Neural cell (in vitro differentiated cells): ENCODE measurements at regions not wholly inside any gene's neighbourhood (a gene's known extent, or its start where the extent isn't known, plus 50 kb on each side); places are given as distances from the start of the nearest gene placed in this dataset.

Experiments
- H2AFZ ChIP-seq: fragments of 200-600, 300-800 bp; sonication (generic), shearing (Covaris generic); 2 replicates; pipeline ENCODE4 v1.6.0; 2014; ENCODE audit warnings: low read depth, mild to moderate bottlenecking, antibody characterized with exemption, low read length, moderate library complexity
- H3F3A ChIP-seq: fragments of 200-600 bp; shearing (Covaris generic); 2 replicates; pipeline ENCODE4 v1.6.1; 2016; ENCODE audit warnings: mild to moderate bottlenecking, moderate library complexity, mixed read lengths, antibody characterized with exemption, low read length; ENCODE audit not compliant: insufficient read depth, poor library complexity, severe bottlenecking
- H3K27ac ChIP-seq: fragments of 200-600, 300-800 bp; sonication (generic), shearing (Covaris generic); 2 replicates; pipeline ENCODE4 v1.5.1; 2014; ENCODE audit warnings: mild to moderate bottlenecking, low read length, moderate library complexity
- H3K27me3 ChIP-seq: fragments of 300-800, 200-600 bp; sonication (generic), shearing (Covaris generic); 2 replicates; pipeline ENCODE4 v1.6.0; 2014; ENCODE audit warnings: mild to moderate bottlenecking, low read depth, low read length, moderate library complexity; ENCODE audit not compliant: insufficient read depth
- H3K36me3 ChIP-seq: fragments of 300-800, 200-600 bp; sonication (generic), shearing (Covaris generic); 2 replicates; pipeline ENCODE4 v1.5.1; 2014; ENCODE audit warnings: mild to moderate bottlenecking, antibody characterized with exemption, low read length, moderate library complexity; ENCODE audit not compliant: insufficient read depth
- H3K4me2 ChIP-seq: fragments of 300-800, 200-600 bp; sonication (generic), shearing (Covaris generic); 2 replicates; pipeline ENCODE4 v1.6.0; 2014; ENCODE audit warnings: mild to moderate bottlenecking, low read length
- H3K4me3 ChIP-seq: fragments of 300-800, 200-600 bp; sonication (generic), shearing (Covaris generic); 2 replicates; pipeline ENCODE4 v1.5.1; 2014; ENCODE audit warnings: mild to moderate bottlenecking, low read length, moderate library complexity
- H3K79me2 ChIP-seq: fragments of 200-600 bp; shearing (Covaris generic); replicated peaks from 2 replicates; pipeline ENCODE4 v1.6.0; 2014; ENCODE audit warnings: mild to moderate bottlenecking, low read length, moderate library complexity; ENCODE audit not compliant: insufficient read depth
- H3K9ac ChIP-seq: fragments of 300-800, 200-600 bp; sonication (generic), shearing (Covaris generic); 2 replicates; pipeline ENCODE4 v1.6.1; 2016; ENCODE audit warnings: mild to moderate bottlenecking, low read length, mixed read lengths
- H3K9me2 ChIP-seq: fragments of 200-600 bp; shearing (Covaris generic); 2 replicates; pipeline ENCODE4 v1.6.1; 2016; ENCODE audit warnings: mild to moderate bottlenecking, low read length, mixed read lengths; ENCODE audit not compliant: insufficient read depth
- H3K9me3 ChIP-seq: fragments of 200-600, 300-800 bp; sonication (generic), shearing (Covaris generic); 2 replicates; pipeline ENCODE4 v1.6.1; 2016; ENCODE audit warnings: mild to moderate bottlenecking, mixed run types, low read length, moderate library complexity, mixed read lengths
- H4K20me1 ChIP-seq: fragments of 200-600 bp; shearing (Covaris generic); 2 replicates; pipeline ENCODE4 v1.6.1; 2016; ENCODE audit warnings: mild to moderate bottlenecking, mixed run types; ENCODE audit not compliant: insufficient read depth
- CTCF ChIP-seq: fragments of 450-650 bp; IDR thresholded peaks from 2 replicates; pipeline ENCODE4 v1.5.1; 2014; ENCODE audit warnings: antibody characterized with exemption, mild to moderate bottlenecking, moderate library complexity; ENCODE audit not compliant: poor library complexity, severe bottlenecking
- EP300 ChIP-seq: fragments of 450-650 bp; conservative IDR thresholded peaks from 2 replicates; pipeline ENCODE4 v1.6.1; 2014; ENCODE audit warnings: antibody characterized with exemption, mild to moderate bottlenecking, moderate library complexity; ENCODE audit not compliant: poor library complexity, severe bottlenecking
- EZH2 ChIP-seq: fragments of 200-600, 300-800 bp; shearing (Covaris generic), sonication (generic); IDR thresholded peaks from 2 replicates; pipeline ENCODE4 v1.6.1; 2014; ENCODE audit warnings: antibody characterized with exemption, low read length, borderline replicate concordance, mild to moderate bottlenecking; ENCODE audit not compliant: insufficient read depth, poor library complexity, severe bottlenecking
- MXI1 ChIP-seq: fragments of 450-650 bp; conservative IDR thresholded peaks from 2 replicates; pipeline ENCODE4 v1.6.1; 2014; ENCODE audit warnings: antibody characterized with exemption, mild to moderate bottlenecking; ENCODE audit not compliant: poor library complexity, severe bottlenecking
- POLR2AphosphoS5 ChIP-seq: IDR thresholded peaks from 2 replicates; pipeline ENCODE4 v1.6.1; 2012
- RAD21 ChIP-seq: fragments of 450-650 bp; conservative IDR thresholded peaks from 2 replicates; pipeline ENCODE4 v1.6.1; 2014; ENCODE audit warnings: antibody characterized with exemption, mild to moderate bottlenecking, moderate library complexity
- REST ChIP-seq: IDR thresholded peaks from 2 replicates; pipeline ENCODE4 v1.6.1; 2012; ENCODE audit warnings: borderline replicate concordance
- SMC3 ChIP-seq: fragments of 450-650 bp; conservative IDR thresholded peaks from 2 replicates; pipeline ENCODE4 v1.6.1; 2014; ENCODE audit warnings: antibody characterized with exemption, mild to moderate bottlenecking, moderate library complexity; ENCODE audit not compliant: poor library complexity
- TAF1 ChIP-seq: IDR thresholded peaks from 2 replicates; pipeline ENCODE4 v1.6.1; 2012; ENCODE audit warnings: low read depth

- Histone ChIP-seq H3K36me3 (no peaks in the 10 kb centered on the region), H3K79me2 (no peaks in the 10 kb centered on the region), H3K4me3 (no peak overlapping the region), H4K20me1 (no peaks in the 10 kb centered on the region), H3K27me3 (no peaks in the 10 kb centered on the region), H3F3A (no peaks in the 10 kb centered on the region), H3K27ac (no peak overlapping the region), H3K4me2 (no peak overlapping the region), H3K9ac (no peak overlapping the region), H3K9me3 (no peaks in the 10 kb centered on the region), H3K9me2 (no peaks in the 10 kb centered on the region), H2AFZ (no peak overlapping the region)
- TF ChIP-seq POLR2AphosphoS5 (no peak), EZH2 (no peak), REST (no peak), TAF1 (no peak), EP300 (no peak), RAD21 (no peak), MXI1 (no peak), SMC3 (no peak), CTCF (no peak)
These were observed 596.4 kb downstream of the PCDH18 start for GRCh38 chr4:136935871-136936270.

GRCh38 chr4:136935305-136935704 is 597.0 kb downstream of the PCDH18 start:
- H3K79me2 ChIP-seq, result no peaks in the 10 kb centered on the region
- no peak overlapping the region for H3K4me2 ChIP-seq
- H3K4me3 ChIP-seq, result no peak overlapping the region
- H3K9ac ChIP-seq, result no peak overlapping the region
- no peaks in the 10 kb centered on the region for H4K20me1 ChIP-seq
- no peak for TF ChIP-seq CTCF
- TF ChIP-seq EP300, result no peak
- no peak for TF ChIP-seq TAF1
- no peak for TF ChIP-seq RAD21
- no peak for TF ChIP-seq SMC3
- no peak for TF ChIP-seq REST
- TF ChIP-seq POLR2AphosphoS5, result no peak
- no peak for TF ChIP-seq MXI1
- no peak for TF ChIP-seq EZH2
- no peak overlapping the region for H3K27ac ChIP-seq
- no peak overlapping the region for H2AFZ ChIP-seq
- H3K27me3 ChIP-seq, result no peaks in the 10 kb centered on the region
- H3K9me3 ChIP-seq, result no peaks in the 10 kb centered on the region
- no peaks in the 10 kb centered on the region for H3K36me3 ChIP-seq
- no peaks in the 10 kb centered on the region for H3K9me2 ChIP-seq
- H3F3A ChIP-seq, result no peaks in the 10 kb centered on the region
